ENCODE measurements at regions not wholly inside any gene's neighbourhood (a gene's known extent, or its start where the extent isn't known, plus 50 kb on each side); places are given as distances from the start of the nearest gene placed in this dataset.

- no peaks in the 10 kb centered on the region for H3K9me3 ChIP-seq (ENCODE audit: low read depth)
- no peak overlapping the region for H2AFZ ChIP-seq
- H3K9me2 ChIP-seq (replicated peaks; ENCODE audit: insufficient read depth) = no peaks in the 10 kb centered on the region
- DNase-seq (ENCODE audit: low spot score) = no peak
- TF ChIP-seq, protein P1, sequence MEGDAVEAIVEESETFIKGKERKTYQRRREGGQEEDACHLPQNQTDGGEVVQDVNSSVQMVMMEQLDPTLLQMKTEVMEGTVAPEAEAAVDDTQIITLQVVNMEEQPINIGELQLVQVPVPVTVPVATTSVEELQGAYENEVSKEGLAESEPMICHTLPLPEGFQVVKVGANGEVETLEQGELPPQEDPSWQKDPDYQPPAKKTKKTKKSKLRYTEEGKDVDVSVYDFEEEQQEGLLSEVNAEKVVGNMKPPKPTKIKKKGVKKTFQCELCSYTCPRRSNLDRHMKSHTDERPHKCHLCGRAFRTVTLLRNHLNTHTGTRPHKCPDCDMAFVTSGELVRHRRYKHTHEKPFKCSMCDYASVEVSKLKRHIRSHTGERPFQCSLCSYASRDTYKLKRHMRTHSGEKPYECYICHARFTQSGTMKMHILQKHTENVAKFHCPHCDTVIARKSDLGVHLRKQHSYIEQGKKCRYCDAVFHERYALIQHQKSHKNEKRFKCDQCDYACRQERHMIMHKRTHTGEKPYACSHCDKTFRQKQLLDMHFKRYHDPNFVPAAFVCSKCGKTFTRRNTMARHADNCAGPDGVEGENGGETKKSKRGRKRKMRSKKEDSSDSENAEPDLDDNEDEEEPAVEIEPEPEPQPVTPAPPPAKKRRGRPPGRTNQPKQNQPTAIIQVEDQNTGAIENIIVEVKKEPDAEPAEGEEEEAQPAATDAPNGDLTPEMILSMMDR (IDR thresholded peaks at IDR 0.05; ENCODE audit: poor library complexity) = no peak
- no peak for TF ChIP-seq EZH2phosphoT487 (IDR thresholded peaks at IDR 0.05; ENCODE audit: low read depth, severe bottlenecking, unreplicated experiment)
- TF ChIP-seq EZH2 (IDR thresholded peaks at IDR 0.05; ENCODE audit: borderline replicate concordance) = no peak
- H3K36me3 ChIP-seq (replicated peaks; ENCODE audit: insufficient read depth, low read depth) = no peaks in the 10 kb centered on the region
- peaks cover 15% of the 10 kb centered on the region for H3K4me1 ChIP-seq (ENCODE audit: insufficient read depth)
- no peaks in the 10 kb centered on the region for H4K20me1 ChIP-seq (ENCODE audit: insufficient read depth, poor library complexity, severe bottlenecking)
- no peaks in the 10 kb centered on the region for H3K27me3 ChIP-seq
- H3K4me2 ChIP-seq = no peak overlapping the region
- 91% methylated on average over 5 of the region's 5 CpGs for WGBS (ENCODE audit: low lambda C conversion rate, missing lambda C conversion rate)
- H3K27ac ChIP-seq = no peak overlapping the region
- no peaks in the 10 kb centered on the region for H3K79me2 ChIP-seq
- H3K4me3 ChIP-seq = no peak overlapping the region
Observed at GRCh38 chr3:30292192-30292893, 314.1 kb upstream of the TGFBR2 start.

DNA sequence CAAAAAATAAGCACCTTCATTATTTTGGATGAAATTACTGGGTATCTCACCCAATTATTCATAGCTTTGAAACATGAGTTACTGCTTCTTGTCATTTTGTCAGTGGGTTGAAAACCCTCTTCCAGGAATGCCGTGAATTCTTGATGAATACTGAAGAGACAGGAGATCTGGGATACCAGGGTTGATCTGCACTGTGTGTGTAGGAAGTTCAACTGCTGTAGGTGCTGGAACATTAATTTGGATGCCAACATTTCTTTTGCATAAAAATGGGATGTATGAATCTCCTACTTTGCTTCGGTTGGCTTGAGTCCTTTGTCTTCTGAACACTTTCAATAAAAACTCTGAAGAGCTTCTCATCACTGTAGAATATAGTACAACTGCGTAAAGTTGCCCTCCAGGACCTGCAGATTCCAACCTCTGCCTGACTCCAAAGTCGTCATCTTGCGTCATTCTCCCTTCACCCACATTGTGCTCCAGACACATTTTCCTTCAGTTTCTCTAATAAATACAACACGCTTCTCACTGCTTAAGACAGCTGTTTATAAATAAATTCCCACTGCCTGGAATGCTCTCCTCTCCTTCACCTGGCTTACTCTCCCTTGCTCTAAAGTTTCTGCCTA is 312.7 kb upstream of the TGFBR2 start:
- WGBS (ENCODE audit: low lambda C conversion rate, missing lambda C conversion rate) = 92% methylated on average over 6 of the region's 6 CpGs

DNA sequence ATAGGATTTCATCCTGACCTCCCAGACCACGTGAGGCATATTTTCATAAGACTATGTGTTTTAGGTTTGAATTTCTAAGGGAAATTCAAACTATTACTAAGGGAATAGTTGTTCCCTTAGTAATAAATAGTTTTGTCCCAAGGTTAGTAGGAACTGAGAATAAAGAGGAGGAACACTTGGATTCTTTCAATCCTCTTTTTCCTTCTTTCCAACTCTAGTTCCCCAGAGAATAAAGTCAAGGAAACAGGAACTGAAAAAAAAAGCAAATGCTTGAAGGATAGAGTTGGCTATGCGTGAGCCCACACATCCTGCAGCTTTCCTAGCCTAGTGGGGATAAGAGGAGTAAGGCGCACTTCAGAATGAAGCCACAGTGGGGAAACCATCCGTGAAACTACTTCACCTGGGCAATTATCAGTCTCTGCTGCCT is 312.1 kb upstream of the TGFBR2 start:
- H3K79me2 ChIP-seq = no peaks in the 10 kb centered on the region
- no peak overlapping the region for H3K4me2 ChIP-seq
- H4K20me1 ChIP-seq (ENCODE audit: insufficient read depth, poor library complexity, severe bottlenecking) = no peaks in the 10 kb centered on the region
- TF ChIP-seq EZH2 (IDR thresholded peaks at IDR 0.05; ENCODE audit: borderline replicate concordance) = no peak
- TF ChIP-seq, protein P1 (IDR thresholded peaks at IDR 0.05; ENCODE audit: poor library complexity) = no peak
- TF ChIP-seq EZH2phosphoT487 (IDR thresholded peaks at IDR 0.05; ENCODE audit: low read depth, severe bottlenecking, unreplicated experiment) = no peak
- no peak for DNase-seq (ENCODE audit: low spot score)
- no peak overlapping the region for H3K4me3 ChIP-seq
- H3K27me3 ChIP-seq = no peaks in the 10 kb centered on the region
- WGBS (ENCODE audit: low lambda C conversion rate, missing lambda C conversion rate) = 84% methylated on average over 4 of the region's 4 CpGs
- H3K27ac ChIP-seq = no peak overlapping the region
- H3K9me2 ChIP-seq (replicated peaks; ENCODE audit: insufficient read depth) = no peaks in the 10 kb centered on the region
- H3K9me3 ChIP-seq (ENCODE audit: low read depth) = no peaks in the 10 kb centered on the region
- no peak overlapping the region for H2AFZ ChIP-seq
- peaks cover 8% of the 10 kb centered on the region for H3K4me1 ChIP-seq (ENCODE audit: insufficient read depth)
- H3K36me3 ChIP-seq (replicated peaks; ENCODE audit: insufficient read depth, low read depth) = no peaks in the 10 kb centered on the region

More for the DNA sequence above, 312.7 kb upstream of the TGFBR2 start:
- Histone ChIP-seq H3K27ac (no peak overlapping the region), H3K4me3 (no peak overlapping the region), H3K36me3 (replicated peaks; ENCODE audit: insufficient read depth, low read depth) (no peaks in the 10 kb centered on the region), H3K9me3 (ENCODE audit: low read depth) (no peaks in the 10 kb centered on the region), H3K9me2 (replicated peaks; ENCODE audit: insufficient read depth) (no peaks in the 10 kb centered on the region), H3K79me2 (no peaks in the 10 kb centered on the region), H4K20me1 (ENCODE audit: insufficient read depth, poor library complexity, severe bottlenecking) (no peaks in the 10 kb centered on the region), H3K4me2 (no peak overlapping the region), H3K27me3 (no peaks in the 10 kb centered on the region), H3K4me1 (ENCODE audit: insufficient read depth) (peaks cover 13% of the 10 kb centered on the region), H2AFZ (no peak overlapping the region)
- TF ChIP-seq, protein P1 (IDR thresholded peaks at IDR 0.05; ENCODE audit: poor library complexity) = no peak
- TF ChIP-seq EZH2phosphoT487 (IDR thresholded peaks at IDR 0.05; ENCODE audit: low read depth, severe bottlenecking, unreplicated experiment) (no peak), EZH2 (IDR thresholded peaks at IDR 0.05; ENCODE audit: borderline replicate concordance) (no peak)
- no peak for DNase-seq (ENCODE audit: low spot score)

Measured in hepatocyte (in vitro differentiated cells).